ENCODE measurements at regions not wholly inside any gene's neighbourhood (a gene's known extent, or its start where the extent isn't known, plus 50 kb on each side); places are given as distances from the start of the nearest gene placed in this dataset.

DNA sequence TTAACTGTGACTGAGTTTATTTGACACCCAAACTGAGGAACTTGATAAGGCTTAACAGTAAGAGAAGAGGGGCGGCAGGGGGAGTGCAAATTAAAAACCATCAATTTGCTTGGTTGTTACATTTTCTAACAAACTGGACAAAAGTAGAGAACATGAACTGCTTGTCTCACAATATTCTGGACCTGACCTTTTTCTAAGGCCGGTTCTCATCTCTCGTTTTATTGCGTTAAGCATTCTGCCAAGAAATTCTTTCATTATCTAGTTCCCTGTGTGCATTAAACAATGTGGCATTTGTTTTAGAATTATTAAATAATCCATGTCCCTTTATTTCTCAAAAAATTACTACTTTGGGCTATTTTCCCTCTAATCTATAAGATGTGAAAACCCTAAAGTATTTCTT lies 565.2 kb upstream of the PKDCC start:
- Mint-ChIP-seq H3K27me3 (ENCODE audit: insufficient read depth, unreplicated experiment) (peaks cover 2% of the 10 kb centered on the region), H3K27ac (ENCODE audit: unreplicated experiment) (no peak overlapping the region), H3K36me3 (ENCODE audit: insufficient read depth, unreplicated experiment) (no peaks in the 10 kb centered on the region), H3K4me1 (ENCODE audit: low read depth, unreplicated experiment) (no peaks in the 10 kb centered on the region), H3K9me3 (ENCODE audit: unreplicated experiment) (no peaks in the 10 kb centered on the region), H3K4me3 (ENCODE audit: unreplicated experiment) (no peak overlapping the region)
- Histone ChIP-seq H3K9me3 (no peaks in the 10 kb centered on the region), H3K4me1 (no peaks in the 10 kb centered on the region), H3K4me3 (ENCODE audit: low read depth, low read length) (no peak overlapping the region), H3K36me3 (ENCODE audit: control insufficient read depth, insufficient read depth, low read length) (no peaks in the 10 kb centered on the region), H3K27me3 (replicated peaks; ENCODE audit: control insufficient read depth, insufficient read depth, low read length) (no peaks in the 10 kb centered on the region)
- ChIA-PET CTCF (no interaction called here), POLR2A (no interaction called here)
- intact Hi-C loops (cut with micrococcal nuclease; ENCODE audit: unreplicated experiment), result no loop called here
- DNase-seq, result no peak
- BruUV-seq (replicated peaks), result no TSS peak
- TF ChIP-seq, protein P1, sequence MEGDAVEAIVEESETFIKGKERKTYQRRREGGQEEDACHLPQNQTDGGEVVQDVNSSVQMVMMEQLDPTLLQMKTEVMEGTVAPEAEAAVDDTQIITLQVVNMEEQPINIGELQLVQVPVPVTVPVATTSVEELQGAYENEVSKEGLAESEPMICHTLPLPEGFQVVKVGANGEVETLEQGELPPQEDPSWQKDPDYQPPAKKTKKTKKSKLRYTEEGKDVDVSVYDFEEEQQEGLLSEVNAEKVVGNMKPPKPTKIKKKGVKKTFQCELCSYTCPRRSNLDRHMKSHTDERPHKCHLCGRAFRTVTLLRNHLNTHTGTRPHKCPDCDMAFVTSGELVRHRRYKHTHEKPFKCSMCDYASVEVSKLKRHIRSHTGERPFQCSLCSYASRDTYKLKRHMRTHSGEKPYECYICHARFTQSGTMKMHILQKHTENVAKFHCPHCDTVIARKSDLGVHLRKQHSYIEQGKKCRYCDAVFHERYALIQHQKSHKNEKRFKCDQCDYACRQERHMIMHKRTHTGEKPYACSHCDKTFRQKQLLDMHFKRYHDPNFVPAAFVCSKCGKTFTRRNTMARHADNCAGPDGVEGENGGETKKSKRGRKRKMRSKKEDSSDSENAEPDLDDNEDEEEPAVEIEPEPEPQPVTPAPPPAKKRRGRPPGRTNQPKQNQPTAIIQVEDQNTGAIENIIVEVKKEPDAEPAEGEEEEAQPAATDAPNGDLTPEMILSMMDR (IDR thresholded peaks at IDR 0.05; ENCODE audit: insufficient read depth in 1 of 2, low read depth in 1 of 2, low read length in 1 of 2, severe bottlenecking in 1 of 2, unreplicated experiment in 1 of 2), result no peak

DNA sequence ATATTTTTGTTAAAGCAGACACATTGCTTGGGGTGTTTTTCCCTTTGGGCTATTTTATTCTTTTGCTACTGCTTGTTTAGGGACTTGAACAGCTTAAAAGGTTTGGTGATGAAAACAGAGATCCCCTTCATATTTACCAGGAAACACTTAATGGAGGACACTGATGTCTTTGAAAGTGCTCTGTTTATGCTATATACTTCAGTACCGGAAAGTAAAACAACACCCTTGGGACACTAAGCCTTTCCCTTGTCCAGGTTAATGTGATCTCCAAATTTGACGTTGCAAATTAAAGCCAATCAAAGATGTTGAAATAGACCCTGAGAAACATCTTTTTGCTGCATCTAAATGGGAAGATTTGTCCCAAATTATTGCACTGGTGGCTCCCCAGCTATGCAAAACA lies 564.6 kb upstream of the PKDCC start:
- intact Hi-C loops (cut with micrococcal nuclease; ENCODE audit: unreplicated experiment), result no loop called here
- BruUV-seq (replicated peaks), result no TSS peak
- Histone ChIP-seq H3K9me3 (no peaks in the 10 kb centered on the region), H3K27me3 (replicated peaks; ENCODE audit: control insufficient read depth, insufficient read depth, low read length) (no peaks in the 10 kb centered on the region), H3K36me3 (ENCODE audit: control insufficient read depth, insufficient read depth, low read length) (no peaks in the 10 kb centered on the region), H3K4me3 (ENCODE audit: low read depth, low read length) (no peak overlapping the region), H3K4me1 (no peaks in the 10 kb centered on the region)
- DNase-seq, result no peak
- ChIA-PET CTCF (no interaction called here), POLR2A (no interaction called here)
- no peaks in the 10 kb centered on the region for H3K4me1 Mint-ChIP-seq (ENCODE audit: low read depth, unreplicated experiment)
- H3K36me3 Mint-ChIP-seq (ENCODE audit: insufficient read depth, unreplicated experiment), result no peaks in the 10 kb centered on the region
- no peak overlapping the region for H3K27ac Mint-ChIP-seq (ENCODE audit: unreplicated experiment)
- TF ChIP-seq, protein P1 (IDR thresholded peaks at IDR 0.05; ENCODE audit: insufficient read depth in 1 of 2, low read depth in 1 of 2, low read length in 1 of 2, severe bottlenecking in 1 of 2, unreplicated experiment in 1 of 2), result no peak
- peaks cover 2% of the 10 kb centered on the region for H3K27me3 Mint-ChIP-seq (ENCODE audit: insufficient read depth, unreplicated experiment)
- no peak overlapping the region for H3K4me3 Mint-ChIP-seq (ENCODE audit: unreplicated experiment)
- no peaks in the 10 kb centered on the region for H3K9me3 Mint-ChIP-seq (ENCODE audit: unreplicated experiment)

DNA sequence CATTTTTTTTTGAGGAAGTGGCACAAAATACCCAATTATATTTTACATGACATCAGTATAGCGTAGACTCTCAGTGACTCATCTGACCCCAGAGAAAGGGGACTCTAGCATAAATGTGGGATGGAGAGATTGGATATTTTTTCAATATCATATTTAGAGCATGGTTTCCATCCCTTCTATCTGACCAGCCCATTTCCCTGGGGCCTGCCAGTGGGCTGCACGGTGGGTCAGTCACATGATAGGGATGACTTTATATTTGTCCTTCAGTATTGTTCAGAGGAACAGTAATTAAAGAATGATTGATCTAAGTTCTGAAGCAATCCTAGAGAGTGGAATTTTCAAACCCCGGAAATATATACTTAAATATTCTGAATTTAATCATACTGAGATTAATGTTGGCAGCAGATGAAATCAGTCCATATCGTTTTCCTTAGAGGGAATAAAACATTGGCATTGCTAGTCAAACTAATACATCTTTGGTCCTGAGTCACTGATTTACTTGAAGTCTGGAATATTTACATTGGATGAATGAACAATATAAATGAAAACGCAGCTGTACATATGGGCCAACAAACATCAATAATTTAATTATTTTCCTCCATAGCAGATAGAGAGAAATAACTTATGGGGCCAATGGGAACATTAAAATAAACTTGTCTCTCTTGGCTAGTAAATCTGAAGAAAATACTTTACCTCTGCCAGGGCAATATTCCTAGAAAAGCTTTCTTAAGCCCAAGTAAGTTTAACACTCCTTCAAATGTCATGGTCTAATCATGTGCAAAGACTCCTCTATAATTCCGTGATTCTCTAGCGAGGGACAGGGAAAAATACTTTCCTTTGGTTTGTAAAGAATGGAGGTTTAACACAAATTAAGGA lies 563.6 kb upstream of the PKDCC start:
- BruUV-seq (replicated peaks), result no TSS peak

More for the DNA sequence above, 563.6 kb upstream of the PKDCC start:
- Histone ChIP-seq H3K36me3 (ENCODE audit: control insufficient read depth, insufficient read depth, low read length) (no peaks in the 10 kb centered on the region), H3K9me3 (no peaks in the 10 kb centered on the region), H3K27me3 (replicated peaks; ENCODE audit: control insufficient read depth, insufficient read depth, low read length) (no peaks in the 10 kb centered on the region), H3K4me3 (ENCODE audit: low read depth, low read length) (no peak overlapping the region), H3K4me1 (no peaks in the 10 kb centered on the region)
- intact Hi-C loops (cut with micrococcal nuclease; ENCODE audit: unreplicated experiment), result no loop called here
- CTCF ChIA-PET, result no interaction called here
- TF ChIP-seq, protein P1 (IDR thresholded peaks at IDR 0.05; ENCODE audit: insufficient read depth in 1 of 2, low read depth in 1 of 2, low read length in 1 of 2, severe bottlenecking in 1 of 2, unreplicated experiment in 1 of 2), result no peak
- H3K27ac Mint-ChIP-seq (ENCODE audit: unreplicated experiment), result no peak overlapping the region
- H3K27me3 Mint-ChIP-seq (ENCODE audit: insufficient read depth, unreplicated experiment), result peaks cover 2% of the 10 kb centered on the region
- no peak overlapping the region for H3K4me3 Mint-ChIP-seq (ENCODE audit: unreplicated experiment)
- DNase-seq, result no peak
- no peaks in the 10 kb centered on the region for H3K9me3 Mint-ChIP-seq (ENCODE audit: unreplicated experiment)
- no peaks in the 10 kb centered on the region for H3K36me3 Mint-ChIP-seq (ENCODE audit: insufficient read depth, unreplicated experiment)
- no peaks in the 10 kb centered on the region for H3K4me1 Mint-ChIP-seq (ENCODE audit: low read depth, unreplicated experiment)
- POLR2A ChIA-PET, result no interaction called here
